DMS79 treated with DMSO at 0.1 percent for 48 hours (cell line): ENCODE measurements at regions not wholly inside any gene's neighbourhood (a gene's known extent, or its start where the extent isn't known, plus 50 kb on each side); places are given as distances from the start of the nearest gene placed in this dataset.
"Not testable (repeated sequence)": the region's sequence is repeated elsewhere in the genome, so short reads cannot be mapped to it uniquely, and the experiment has no call there.

Source experiments
- DNase-seq: peaks from one replicate; lab custom pipeline; 2025; lab: John Stamatoyannopoulos, UW

GRCh38 chr9:102728946-102729345 is 266.2 kb upstream of the CYLC2 start:
- no peak for DNase-seq

GRCh38 chr9:102714184-102714583 is 280.9 kb upstream of the CYLC2 start:
- DNase-seq: no peak

- DNase-seq: not testable (repeated sequence)
Measured at GRCh38 chr9:102712910-102713309, 282.2 kb upstream of the CYLC2 start.

- no peak for DNase-seq
Measured at GRCh38 chr9:102700936-102701335, 294.2 kb upstream of the CYLC2 start.

GRCh38 chr9:102669220-102669619 is 325.9 kb upstream of the CYLC2 start:
- no peak for DNase-seq

- DNase-seq: no peak
Measured at GRCh38 chr9:102652471-102652870, 342.7 kb upstream of the CYLC2 start.

- no peak for DNase-seq
Measured at GRCh38 chr9:102650896-102651295, 344.2 kb upstream of the CYLC2 start.

- DNase-seq: no peak
Measured at GRCh38 chr9:102642651-102643050, 352.5 kb upstream of the CYLC2 start.

GRCh38 chr9:102631559-102631958 is 363.6 kb upstream of the CYLC2 start:
- DNase-seq: no peak

- DNase-seq: no peak
Measured at GRCh38 chr9:102609461-102609860, 385.7 kb upstream of the CYLC2 start.

GRCh38 chr9:102603198-102604195 is 391.6 kb upstream of the CYLC2 start:
- not testable (repeated sequence) for DNase-seq

- DNase-seq: no peak
Measured at GRCh38 chr9:102594241-102594640, 400.9 kb upstream of the CYLC2 start.

- no peak for DNase-seq
Measured at GRCh38 chr9:102587281-102587680, 407.9 kb upstream of the CYLC2 start.

- no peak for DNase-seq
Measured at GRCh38 chr9:102569436-102569835, 425.7 kb upstream of the CYLC2 start.

- no peak for DNase-seq
Measured at GRCh38 chr9:102551346-102551745, 443.8 kb upstream of the CYLC2 start.

- no peak for DNase-seq
Measured at GRCh38 chr9:102550886-102551285, 444.2 kb upstream of the CYLC2 start.

GRCh38 chr9:102550266-102550665 is 444.9 kb upstream of the CYLC2 start:
- DNase-seq: no peak

- DNase-seq: no peak
Measured at GRCh38 chr9:102534031-102534430, 461.1 kb upstream of the CYLC2 start.

- DNase-seq: no peak
Measured at GRCh38 chr9:102521097-102521755, 473.9 kb upstream of the CYLC2 start.

- DNase-seq: no peak
Measured at GRCh38 chr9:102519423-102519822, 475.7 kb upstream of the CYLC2 start.

- DNase-seq: no peak
Measured at GRCh38 chr9:102518324-102518723, 476.8 kb upstream of the CYLC2 start.

- DNase-seq: no peak
Measured at GRCh38 chr9:102514541-102514940, 480.6 kb upstream of the CYLC2 start.

- no peak for DNase-seq
Measured at GRCh38 chr9:102507044-102507687, 488.0 kb upstream of the CYLC2 start.
